ENCODE measurements at regions not wholly inside any gene's neighbourhood (a gene's known extent, or its start where the extent isn't known, plus 50 kb on each side); places are given as distances from the start of the nearest gene placed in this dataset.

DNA sequence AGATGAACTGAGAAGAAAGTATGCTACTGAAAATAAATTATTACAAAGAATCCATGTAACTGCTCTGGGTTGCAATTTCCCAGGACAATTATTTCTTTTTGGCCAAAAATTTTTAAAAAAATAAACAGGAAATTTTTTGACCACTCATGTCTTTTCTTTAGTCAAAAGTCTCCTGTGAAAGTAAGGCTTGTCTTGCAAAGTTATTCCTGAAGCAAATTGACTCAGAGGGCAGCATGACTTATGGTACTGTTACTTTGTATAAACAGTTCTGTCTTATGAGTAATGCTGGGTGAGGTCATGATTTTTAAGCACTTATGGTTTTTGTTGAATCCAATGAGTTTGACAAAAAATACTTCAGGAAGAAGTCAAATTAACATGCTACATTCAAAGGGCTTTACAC lies 292.8 kb upstream of the ARSJ start:
- DNase-seq (ENCODE audit: low spot score) (no peak), ATAC-seq (no peak)
- CTCF ChIA-PET = no interaction called here
- Mint-ChIP-seq H3K9me3 (no peaks in the 10 kb centered on the region), H3K27ac (no peak overlapping the region), H3K36me3 (no peaks in the 10 kb centered on the region), H3K4me3 (no peak overlapping the region), H3K27me3 (ENCODE audit: low read depth) (no peaks in the 10 kb centered on the region; the same call in 1 of the 2 replicates), H3K4me1 (0 out of 2 replicates have a peak, but pooled peaks cover 3% of the 10 kb centered on the region)
- TF ChIP-seq ZBTB43 (CRISPR knock-in tag; IDR thresholded peaks at IDR 0.05) = no peak
- TF ChIP-seq ATF2 (CRISPR knock-in tag; IDR thresholded peaks at IDR 0.05; ENCODE audit: borderline replicate concordance, low read depth) = no peak
- no peak for TF ChIP-seq FOXP1 (CRISPR knock-in tag; IDR thresholded peaks at IDR 0.05; ENCODE audit: borderline replicate concordance)
- no peak for TF ChIP-seq ARID4B (CRISPR knock-in tag; IDR thresholded peaks at IDR 0.05; ENCODE audit: borderline replicate concordance)
- TF ChIP-seq, protein P1, sequence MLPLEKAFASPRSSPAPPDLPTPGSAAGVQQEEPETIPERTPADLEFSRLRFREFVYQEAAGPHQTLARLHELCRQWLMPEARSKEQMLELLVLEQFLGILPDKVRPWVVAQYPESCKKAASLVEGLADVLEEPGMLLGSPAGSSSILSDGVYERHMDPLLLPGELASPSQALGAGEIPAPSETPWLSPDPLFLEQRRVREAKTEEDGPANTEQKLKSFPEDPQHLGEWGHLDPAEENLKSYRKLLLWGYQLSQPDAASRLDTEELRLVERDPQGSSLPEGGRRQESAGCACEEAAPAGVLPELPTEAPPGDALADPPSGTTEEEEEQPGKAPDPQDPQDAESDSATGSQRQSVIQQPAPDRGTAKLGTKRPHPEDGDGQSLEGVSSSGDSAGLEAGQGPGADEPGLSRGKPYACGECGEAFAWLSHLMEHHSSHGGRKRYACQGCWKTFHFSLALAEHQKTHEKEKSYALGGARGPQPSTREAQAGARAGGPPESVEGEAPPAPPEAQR (CRISPR knock-in tag; IDR thresholded peaks at IDR 0.05) = no peak
- no peak for TF ChIP-seq ZNF232 (CRISPR knock-in tag; IDR thresholded peaks at IDR 0.05)
- no peak for TF ChIP-seq JUN (CRISPR knock-in tag; IDR thresholded peaks at IDR 0.05)
- TF ChIP-seq NR1H2 (CRISPR knock-in tag; IDR thresholded peaks at IDR 0.05) = no peak
- TF ChIP-seq SMAD3 (CRISPR knock-in tag; IDR thresholded peaks at IDR 0.05; ENCODE audit: borderline replicate concordance) = no peak
- TF ChIP-seq KAT7 (CRISPR knock-in tag; IDR thresholded peaks at IDR 0.05; ENCODE audit: borderline replicate concordance) = no peak
- TF ChIP-seq USF1 (CRISPR knock-in tag; IDR thresholded peaks at IDR 0.05) = no peak
- TF ChIP-seq, protein P2, sequence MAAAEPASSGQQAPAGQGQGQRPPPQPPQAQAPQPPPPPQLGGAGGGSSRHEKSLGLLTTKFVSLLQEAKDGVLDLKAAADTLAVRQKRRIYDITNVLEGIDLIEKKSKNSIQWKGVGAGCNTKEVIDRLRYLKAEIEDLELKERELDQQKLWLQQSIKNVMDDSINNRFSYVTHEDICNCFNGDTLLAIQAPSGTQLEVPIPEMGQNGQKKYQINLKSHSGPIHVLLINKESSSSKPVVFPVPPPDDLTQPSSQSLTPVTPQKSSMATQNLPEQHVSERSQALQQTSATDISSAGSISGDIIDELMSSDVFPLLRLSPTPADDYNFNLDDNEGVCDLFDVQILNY (CRISPR knock-in tag; IDR thresholded peaks at IDR 0.05) = no peak
- POLR2A ChIA-PET = no interaction called here

GRCh38 chr4:114273238-114273637 lies 293.8 kb upstream of the ARSJ start:
- DNase-seq (ENCODE audit: low spot score) (no peak), ATAC-seq (no peak)
- no peak overlapping the region for H3K4me3 Mint-ChIP-seq
- CTCF ChIA-PET = no interaction called here
- POLR2A ChIA-PET = no interaction called here
- no peaks in the 10 kb centered on the region; the same call in 1 of the 2 replicates for H3K27me3 Mint-ChIP-seq (ENCODE audit: low read depth)
- peaks cover 3% of the 10 kb centered on the region; the same call in 1 of the 2 replicates for H3K9me3 Mint-ChIP-seq
- no peaks in the 10 kb centered on the region for H3K36me3 Mint-ChIP-seq
- no peak overlapping the region for H3K27ac Mint-ChIP-seq
- H3K4me1 Mint-ChIP-seq = 0 out of 2 replicates have a peak, but pooled peaks cover 3% of the 10 kb centered on the region
- TF ChIP-seq, protein P3, sequence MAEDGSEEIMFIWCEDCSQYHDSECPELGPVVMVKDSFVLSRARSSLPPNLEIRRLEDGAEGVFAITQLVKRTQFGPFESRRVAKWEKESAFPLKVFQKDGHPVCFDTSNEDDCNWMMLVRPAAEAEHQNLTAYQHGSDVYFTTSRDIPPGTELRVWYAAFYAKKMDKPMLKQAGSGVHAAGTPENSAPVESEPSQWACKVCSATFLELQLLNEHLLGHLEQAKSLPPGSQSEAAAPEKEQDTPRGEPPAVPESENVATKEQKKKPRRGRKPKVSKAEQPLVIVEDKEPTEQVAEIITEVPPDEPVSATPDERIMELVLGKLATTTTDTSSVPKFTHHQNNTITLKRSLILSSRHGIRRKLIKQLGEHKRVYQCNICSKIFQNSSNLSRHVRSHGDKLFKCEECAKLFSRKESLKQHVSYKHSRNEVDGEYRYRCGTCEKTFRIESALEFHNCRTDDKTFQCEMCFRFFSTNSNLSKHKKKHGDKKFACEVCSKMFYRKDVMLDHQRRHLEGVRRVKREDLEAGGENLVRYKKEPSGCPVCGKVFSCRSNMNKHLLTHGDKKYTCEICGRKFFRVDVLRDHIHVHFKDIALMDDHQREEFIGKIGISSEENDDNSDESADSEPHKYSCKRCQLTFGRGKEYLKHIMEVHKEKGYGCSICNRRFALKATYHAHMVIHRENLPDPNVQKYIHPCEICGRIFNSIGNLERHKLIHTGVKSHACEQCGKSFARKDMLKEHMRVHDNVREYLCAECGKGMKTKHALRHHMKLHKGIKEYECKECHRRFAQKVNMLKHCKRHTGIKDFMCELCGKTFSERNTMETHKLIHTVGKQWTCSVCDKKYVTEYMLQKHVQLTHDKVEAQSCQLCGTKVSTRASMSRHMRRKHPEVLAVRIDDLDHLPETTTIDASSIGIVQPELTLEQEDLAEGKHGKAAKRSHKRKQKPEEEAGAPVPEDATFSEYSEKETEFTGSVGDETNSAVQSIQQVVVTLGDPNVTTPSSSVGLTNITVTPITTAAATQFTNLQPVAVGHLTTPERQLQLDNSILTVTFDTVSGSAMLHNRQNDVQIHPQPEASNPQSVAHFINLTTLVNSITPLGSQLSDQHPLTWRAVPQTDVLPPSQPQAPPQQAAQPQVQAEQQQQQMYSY (CRISPR knock-in tag; IDR thresholded peaks at IDR 0.05) = no peak
- TF ChIP-seq ETV6 (CRISPR knock-in tag; IDR thresholded peaks at IDR 0.05) (no peak), ZNF138 (CRISPR knock-in tag; conservative IDR thresholded peaks at IDR 0.05) (no peak)
- TF ChIP-seq, protein P4, sequence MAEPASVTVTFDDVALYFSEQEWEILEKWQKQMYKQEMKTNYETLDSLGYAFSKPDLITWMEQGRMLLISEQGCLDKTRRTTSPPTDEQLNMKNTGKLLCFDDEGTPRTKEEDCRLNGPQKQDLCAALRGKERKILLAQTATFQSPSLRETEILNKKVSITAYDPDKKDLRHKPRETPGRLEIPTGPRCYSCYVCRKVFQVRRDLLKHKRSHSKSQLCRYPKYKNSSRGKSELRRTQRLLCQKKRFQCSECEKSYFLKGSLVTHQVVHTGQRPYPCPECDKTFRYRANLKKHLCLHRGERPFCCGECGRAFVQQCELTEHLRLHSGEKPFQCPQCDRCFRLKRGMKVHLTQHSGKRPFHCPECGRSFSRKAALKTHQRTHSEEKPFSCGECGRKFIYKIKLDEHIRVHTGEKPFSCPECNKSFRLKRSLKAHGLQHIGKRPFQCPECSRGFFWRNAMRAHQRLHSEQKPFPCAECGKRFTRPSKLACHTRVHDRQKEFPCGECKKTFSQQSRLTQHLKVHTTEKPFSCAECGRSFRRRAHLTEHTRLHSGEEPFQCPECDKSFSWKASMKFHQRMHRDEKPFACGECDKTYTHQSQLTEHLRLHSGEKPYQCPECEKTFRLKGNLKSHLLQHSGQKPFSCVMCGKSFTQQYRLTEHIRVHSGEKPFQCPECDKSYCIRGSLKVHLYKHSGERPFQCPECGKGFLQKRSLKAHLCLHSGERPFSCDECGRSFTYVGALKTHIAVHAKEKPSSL (CRISPR knock-in tag; conservative IDR thresholded peaks at IDR 0.05) = no peak

Data from WTC11 (cell line).